ENCODE measurements at regions not wholly inside any gene's neighbourhood (a gene's known extent, or its start where the extent isn't known, plus 50 kb on each side); places are given as distances from the start of the nearest gene placed in this dataset.
"Not testable (repeated sequence)": the region's sequence is repeated elsewhere in the genome, so short reads cannot be mapped to it uniquely, and the experiment has no call there.

DNA sequence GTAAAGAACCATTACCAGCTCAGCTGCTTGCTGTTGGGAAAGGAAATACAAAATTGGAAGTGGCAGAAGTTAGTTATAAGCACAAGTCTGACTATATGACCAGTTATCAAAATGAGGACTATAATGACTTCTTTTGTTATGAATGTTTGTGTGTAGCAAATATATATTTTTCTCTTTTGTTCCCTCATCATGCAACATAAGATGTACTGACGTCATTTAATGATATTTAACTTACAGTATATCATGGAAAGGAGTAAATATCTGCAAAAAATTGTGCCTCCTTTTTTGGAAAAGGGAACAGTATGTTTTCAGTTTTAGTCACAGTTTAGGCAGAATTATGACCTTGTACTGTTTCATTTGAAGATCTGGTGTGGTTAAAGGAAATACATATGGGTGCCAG is 356.3 kb upstream of the SLITRK5 start:
- H3K36me3 Mint-ChIP-seq (ENCODE audit: low read depth), result no peaks in the 10 kb centered on the region
- H3K9me3 Mint-ChIP-seq, result no peaks in the 10 kb centered on the region
- H3K27me3 Mint-ChIP-seq (ENCODE audit: low read depth, poor library complexity), result no peaks in the 10 kb centered on the region
- no peak for DNase-seq
- H3K4me1 Mint-ChIP-seq, result no peaks in the 10 kb centered on the region
- TF ChIP-seq, protein P1, sequence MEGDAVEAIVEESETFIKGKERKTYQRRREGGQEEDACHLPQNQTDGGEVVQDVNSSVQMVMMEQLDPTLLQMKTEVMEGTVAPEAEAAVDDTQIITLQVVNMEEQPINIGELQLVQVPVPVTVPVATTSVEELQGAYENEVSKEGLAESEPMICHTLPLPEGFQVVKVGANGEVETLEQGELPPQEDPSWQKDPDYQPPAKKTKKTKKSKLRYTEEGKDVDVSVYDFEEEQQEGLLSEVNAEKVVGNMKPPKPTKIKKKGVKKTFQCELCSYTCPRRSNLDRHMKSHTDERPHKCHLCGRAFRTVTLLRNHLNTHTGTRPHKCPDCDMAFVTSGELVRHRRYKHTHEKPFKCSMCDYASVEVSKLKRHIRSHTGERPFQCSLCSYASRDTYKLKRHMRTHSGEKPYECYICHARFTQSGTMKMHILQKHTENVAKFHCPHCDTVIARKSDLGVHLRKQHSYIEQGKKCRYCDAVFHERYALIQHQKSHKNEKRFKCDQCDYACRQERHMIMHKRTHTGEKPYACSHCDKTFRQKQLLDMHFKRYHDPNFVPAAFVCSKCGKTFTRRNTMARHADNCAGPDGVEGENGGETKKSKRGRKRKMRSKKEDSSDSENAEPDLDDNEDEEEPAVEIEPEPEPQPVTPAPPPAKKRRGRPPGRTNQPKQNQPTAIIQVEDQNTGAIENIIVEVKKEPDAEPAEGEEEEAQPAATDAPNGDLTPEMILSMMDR (IDR thresholded peaks at IDR 0.05), result no peak
- H3K27ac Mint-ChIP-seq, result no peak overlapping the region
- no peak overlapping the region for H3K4me3 Mint-ChIP-seq

DNA sequence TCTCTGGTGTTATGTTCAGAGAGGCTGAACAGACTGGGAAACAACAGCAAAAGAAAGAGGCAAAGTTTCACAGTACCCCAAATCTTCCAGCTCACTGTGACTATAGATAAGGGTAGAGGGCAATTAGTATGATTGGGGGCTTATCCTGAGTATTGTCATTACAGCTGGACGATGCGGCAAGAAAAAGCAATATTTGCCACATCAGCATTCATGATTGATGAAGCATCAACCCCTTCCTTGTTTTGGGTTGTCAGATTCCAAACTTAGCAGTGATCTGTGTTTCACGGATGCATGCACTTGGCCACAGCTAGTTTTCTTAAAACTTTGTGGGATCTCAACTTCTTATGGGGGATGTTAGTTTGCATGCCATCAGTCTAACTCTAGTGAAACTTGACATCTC is 348.8 kb upstream of the SLITRK5 start:
- peaks cover 5% of the 10 kb centered on the region for H3K27me3 Mint-ChIP-seq (ENCODE audit: low read depth, poor library complexity)
- no peak overlapping the region for H3K27ac Mint-ChIP-seq
- TF ChIP-seq, protein P1 (IDR thresholded peaks at IDR 0.05), result no peak
- no peak for DNase-seq
- no peak overlapping the region for H3K4me3 Mint-ChIP-seq
- H3K4me1 Mint-ChIP-seq, result no peaks in the 10 kb centered on the region
- H3K36me3 Mint-ChIP-seq (ENCODE audit: low read depth), result no peaks in the 10 kb centered on the region
- H3K9me3 Mint-ChIP-seq, result no peaks in the 10 kb centered on the region

DNA sequence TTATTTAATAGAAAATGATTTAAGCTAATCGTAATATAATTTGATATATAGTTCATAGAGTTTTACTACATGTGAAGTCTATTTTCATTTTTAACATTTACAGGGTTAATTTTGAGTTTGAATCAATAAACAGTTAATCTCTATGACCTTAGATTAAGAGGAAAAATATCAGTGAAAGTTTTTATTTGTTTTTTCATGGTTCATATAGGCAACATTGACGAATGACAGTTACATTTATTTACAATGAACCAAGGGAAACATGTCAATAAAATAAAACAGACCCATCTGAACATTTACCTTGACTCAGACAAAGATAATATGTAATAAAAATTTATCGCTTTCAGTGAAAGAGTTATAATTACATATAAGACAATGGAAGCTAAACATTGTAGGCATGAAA is 346.6 kb upstream of the SLITRK5 start:
- TF ChIP-seq, protein P1 (IDR thresholded peaks at IDR 0.05), result no peak
- Mint-ChIP-seq H3K9me3 (no peaks in the 10 kb centered on the region), H3K36me3 (ENCODE audit: low read depth) (no peaks in the 10 kb centered on the region), H3K27ac (no peak overlapping the region), H3K4me3 (no peak overlapping the region), H3K4me1 (no peaks in the 10 kb centered on the region), H3K27me3 (ENCODE audit: low read depth, poor library complexity) (peaks cover 5% of the 10 kb centered on the region)
- DNase-seq, result no peak

DNA sequence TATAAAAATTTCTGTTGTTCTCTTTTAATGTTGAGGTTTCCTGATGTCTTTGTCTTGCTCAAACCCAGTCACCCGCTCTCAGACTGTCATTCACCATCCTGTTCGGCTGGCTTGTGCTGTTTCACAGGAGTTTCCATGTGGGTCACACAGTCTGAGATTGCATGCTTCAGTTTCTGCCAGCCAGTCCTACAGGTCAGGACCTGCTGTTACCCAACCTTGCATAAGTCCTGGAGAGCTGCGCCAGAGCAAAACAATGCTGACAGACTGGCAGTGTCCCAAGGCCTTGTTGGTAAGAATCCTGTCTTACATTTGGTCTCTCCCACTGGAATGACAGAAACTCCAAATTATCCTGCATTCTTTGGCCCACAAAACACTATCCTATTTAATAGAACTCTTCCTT is 340.0 kb upstream of the SLITRK5 start:
- Mint-ChIP-seq H3K27me3 (ENCODE audit: low read depth, poor library complexity) (peaks cover 10% of the 10 kb centered on the region), H3K36me3 (ENCODE audit: low read depth) (no peaks in the 10 kb centered on the region), H3K4me1 (no peaks in the 10 kb centered on the region), H3K9me3 (no peaks in the 10 kb centered on the region), H3K4me3 (no peak overlapping the region), H3K27ac (no peak overlapping the region)
- TF ChIP-seq, protein P1 (IDR thresholded peaks at IDR 0.05), result no peak
- DNase-seq, result no peak

DNA sequence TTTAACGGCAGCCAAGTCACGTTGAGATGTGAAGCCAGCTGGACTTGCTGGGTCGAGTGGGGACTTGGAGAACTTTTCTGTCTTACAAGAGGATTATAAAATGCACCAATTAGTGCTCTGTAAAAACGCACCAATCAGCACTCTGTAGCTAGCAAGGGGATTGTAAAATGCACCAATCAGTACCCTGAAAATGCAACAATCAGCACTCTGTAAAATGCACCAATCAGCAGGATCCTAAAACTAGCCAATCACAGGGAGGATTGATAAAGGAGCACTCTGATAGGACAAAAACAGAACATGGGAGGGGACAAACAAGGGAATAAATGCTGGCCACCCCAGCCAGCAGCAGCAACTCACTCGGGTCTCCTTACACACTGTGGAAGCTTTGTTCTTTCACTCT is 337.6 kb upstream of the SLITRK5 start:
- TF ChIP-seq, protein P1 (IDR thresholded peaks at IDR 0.05), result no peak
- no peak overlapping the region for H3K4me3 Mint-ChIP-seq
- H3K27me3 Mint-ChIP-seq (ENCODE audit: low read depth, poor library complexity), result peaks cover 5% of the 10 kb centered on the region
- H3K9me3 Mint-ChIP-seq, result no peaks in the 10 kb centered on the region
- H3K4me1 Mint-ChIP-seq, result no peaks in the 10 kb centered on the region
- no peak for DNase-seq
- no peaks in the 10 kb centered on the region for H3K36me3 Mint-ChIP-seq (ENCODE audit: low read depth)
- H3K27ac Mint-ChIP-seq, result no peak overlapping the region

DNA sequence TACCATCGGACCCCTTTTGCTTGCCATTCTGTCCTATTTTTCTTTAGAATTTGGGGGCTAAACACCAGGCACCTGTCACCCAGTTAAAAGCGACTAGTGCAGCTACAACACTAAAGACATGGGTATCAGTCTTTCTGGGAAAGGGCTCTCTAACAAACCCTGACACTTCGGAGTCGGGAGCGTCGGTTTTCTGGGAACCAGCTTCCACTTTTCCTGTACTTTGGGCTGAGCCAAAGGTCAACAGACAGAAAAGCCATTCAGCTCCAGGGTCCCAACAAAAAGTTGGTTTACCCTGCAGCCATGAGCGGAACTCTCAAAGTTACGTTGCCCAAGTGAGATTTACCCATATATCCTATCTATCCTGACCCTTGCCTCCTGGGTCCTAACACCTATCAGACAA is 337.0 kb upstream of the SLITRK5 start:
- no peaks in the 10 kb centered on the region for H3K36me3 Mint-ChIP-seq (ENCODE audit: low read depth)
- DNase-seq, result no peak
- no peaks in the 10 kb centered on the region for H3K9me3 Mint-ChIP-seq
- H3K27me3 Mint-ChIP-seq (ENCODE audit: low read depth, poor library complexity), result peaks cover 5% of the 10 kb centered on the region
- H3K4me3 Mint-ChIP-seq, result no peak overlapping the region
- TF ChIP-seq, protein P1 (IDR thresholded peaks at IDR 0.05), result no peak
- no peak overlapping the region for H3K27ac Mint-ChIP-seq
- no peaks in the 10 kb centered on the region for H3K4me1 Mint-ChIP-seq

DNA sequence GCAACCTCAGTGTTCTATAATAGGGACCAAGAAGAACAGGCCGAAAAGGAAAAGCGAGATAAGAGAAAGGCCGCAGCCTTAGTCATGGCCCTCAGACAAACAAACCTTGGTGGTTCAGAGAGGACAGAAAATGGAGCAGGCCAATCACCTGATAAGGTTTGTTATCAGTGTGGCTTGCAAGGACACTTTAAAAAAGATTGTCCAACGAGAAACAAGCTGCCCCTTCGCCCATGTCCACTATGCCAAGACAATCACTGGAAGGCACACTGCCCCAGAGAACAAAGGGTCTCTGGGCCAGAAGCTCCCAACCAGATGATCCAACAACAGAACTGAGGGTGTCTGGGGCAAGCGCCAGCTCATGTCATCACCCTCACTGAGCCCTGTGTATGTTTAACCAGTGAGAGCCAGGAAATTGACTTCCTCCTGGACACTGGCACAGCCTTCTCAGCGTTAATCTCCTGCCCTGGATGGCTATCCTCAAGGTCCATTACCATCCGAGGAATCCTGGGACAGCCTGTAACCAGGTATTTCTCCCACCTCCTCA is 334.8 kb upstream of the SLITRK5 start:
- H3K9me3 Mint-ChIP-seq; H3K36me3 Mint-ChIP-seq (ENCODE audit: low read depth); H3K4me3 Mint-ChIP-seq; H3K27me3 Mint-ChIP-seq (ENCODE audit: low read depth, poor library complexity); H3K27ac Mint-ChIP-seq; DNase-seq; H3K4me1 Mint-ChIP-seq: not testable (repeated sequence)
